ENCODE measurements at regions not wholly inside any gene's neighbourhood (a gene's known extent, or its start where the extent isn't known, plus 50 kb on each side); places are given as distances from the start of the nearest gene placed in this dataset.

GRCh38 chr5:12695651-12696050 is 791.4 kb upstream of the CTNND2 start:
- no peaks in the 10 kb centered on the region for H3K9me3 Mint-ChIP-seq
- no peaks in the 10 kb centered on the region for H3K4me1 Mint-ChIP-seq
- H3K4me3 ChIP-seq = no peak overlapping the region
- no peaks in the 10 kb centered on the region for H3K27me3 Mint-ChIP-seq (ENCODE audit: insufficient read depth, low read depth)
- no peaks in the 10 kb centered on the region for H3K79me2 ChIP-seq (ENCODE audit: low read depth)
- H3K4me3 Mint-ChIP-seq = no peak overlapping the region
- H2AFZ ChIP-seq (replicated peaks) = no peak overlapping the region
- no peak overlapping the region for H3K27ac Mint-ChIP-seq
- no peak for TF ChIP-seq EZH2phosphoT487 (IDR thresholded peaks at IDR 0.05)
- no peak for TF ChIP-seq EZH2 (IDR thresholded peaks at IDR 0.05)
- TF ChIP-seq CTCF (IDR thresholded peaks at IDR 0.05) = no peak
- no peaks in the 10 kb centered on the region for H3F3A ChIP-seq (ENCODE audit: low read depth)
- no peaks in the 10 kb centered on the region for H4K20me1 ChIP-seq (ENCODE audit: low read depth)
- no peaks in the 10 kb centered on the region for H3K4me1 ChIP-seq
- H3K27ac ChIP-seq = no peak overlapping the region
- no peaks in the 10 kb centered on the region for H3K27me3 ChIP-seq
- no peaks in the 10 kb centered on the region for H3K9me3 ChIP-seq (ENCODE audit: low read depth)
- no peak overlapping the region for H3K4me2 ChIP-seq
- no peaks in the 10 kb centered on the region for H3K36me3 Mint-ChIP-seq
- no peak for DNase-seq (ENCODE audit: low spot score)
- no peak overlapping the region for H3K9ac ChIP-seq
- H3K36me3 ChIP-seq = no peaks in the 10 kb centered on the region

DNA sequence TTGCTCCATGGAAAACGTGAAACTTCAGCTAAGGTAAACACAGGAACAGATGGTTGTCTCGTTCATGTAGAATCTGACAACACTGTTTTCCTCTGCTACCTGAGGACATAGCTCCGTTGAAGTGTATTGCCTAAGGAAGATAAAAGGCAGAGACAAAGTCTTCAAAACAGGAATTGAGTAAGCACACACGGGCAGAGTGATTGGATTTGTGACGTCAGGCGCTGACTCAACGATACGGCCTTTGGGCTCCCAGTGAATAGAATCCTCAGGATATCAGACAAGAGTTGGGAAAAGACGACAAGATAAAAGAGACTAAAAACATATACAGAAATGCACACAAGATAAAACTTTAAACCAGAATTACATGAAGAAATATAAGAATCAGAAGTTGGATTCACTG is 787.1 kb upstream of the CTNND2 start:
- Mint-ChIP-seq H3K36me3 (no peaks in the 10 kb centered on the region), H3K4me1 (peaks cover 2% of the 10 kb centered on the region), H3K27ac (no peak overlapping the region), H3K27me3 (ENCODE audit: insufficient read depth, low read depth) (no peaks in the 10 kb centered on the region), H3K9me3 (no peaks in the 10 kb centered on the region), H3K4me3 (no peak overlapping the region)
- peak; percentile 9 for DNase-seq (ENCODE audit: low spot score)
- H3K36me3 ChIP-seq = no peaks in the 10 kb centered on the region
- no peak overlapping the region for H3K4me2 ChIP-seq
- H4K20me1 ChIP-seq (ENCODE audit: low read depth) = no peaks in the 10 kb centered on the region
- H3F3A ChIP-seq (ENCODE audit: low read depth) = no peaks in the 10 kb centered on the region
- no peak overlapping the region for H3K27ac ChIP-seq
- H3K9ac ChIP-seq = no peak overlapping the region
- H2AFZ ChIP-seq (replicated peaks) = peak overlapping the region; percentile 59
- H3K4me1 ChIP-seq = peaks cover 8% of the 10 kb centered on the region
- no peaks in the 10 kb centered on the region for H3K27me3 ChIP-seq
- no peak overlapping the region for H3K4me3 ChIP-seq
- no peaks in the 10 kb centered on the region for H3K9me3 ChIP-seq (ENCODE audit: low read depth)
- no peaks in the 10 kb centered on the region for H3K79me2 ChIP-seq (ENCODE audit: low read depth)
- no peak for TF ChIP-seq CTCF (IDR thresholded peaks at IDR 0.05)
- TF ChIP-seq EZH2phosphoT487 (IDR thresholded peaks at IDR 0.05) = no peak
- no peak for TF ChIP-seq EZH2 (IDR thresholded peaks at IDR 0.05)

DNA sequence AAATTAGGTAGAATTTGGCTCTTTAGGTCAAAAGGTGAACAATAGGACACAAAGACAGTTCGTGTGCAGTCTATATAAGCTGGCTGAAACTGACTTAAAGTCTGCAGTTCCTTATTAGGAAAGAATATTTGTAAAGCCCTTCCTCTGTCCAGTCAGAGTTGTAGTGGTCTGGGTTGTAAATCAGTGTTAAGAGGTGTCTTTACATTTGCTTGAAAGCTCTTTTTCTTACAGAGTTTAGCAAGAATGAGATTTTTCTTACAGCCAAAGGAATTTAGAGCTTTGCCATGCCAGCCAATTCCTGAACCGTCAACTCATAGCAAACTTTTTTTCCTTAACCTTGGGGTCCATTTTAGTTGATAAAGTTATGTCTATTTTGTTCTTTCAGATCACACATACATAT is 786.1 kb upstream of the CTNND2 start:
- Histone ChIP-seq H3K9ac (no peak overlapping the region), H3K9me3 (ENCODE audit: low read depth) (no peaks in the 10 kb centered on the region), H3K27ac (no peak overlapping the region), H4K20me1 (ENCODE audit: low read depth) (no peaks in the 10 kb centered on the region), H3K4me2 (no peak overlapping the region), H3K27me3 (no peaks in the 10 kb centered on the region), H3K79me2 (ENCODE audit: low read depth) (no peaks in the 10 kb centered on the region), H3K4me3 (no peak overlapping the region), H3K4me1 (peaks cover 8% of the 10 kb centered on the region), H3F3A (ENCODE audit: low read depth) (no peaks in the 10 kb centered on the region), H3K36me3 (no peaks in the 10 kb centered on the region), H2AFZ (replicated peaks) (no peak overlapping the region)
- DNase-seq (ENCODE audit: low spot score) = no peak
- Mint-ChIP-seq H3K27me3 (ENCODE audit: insufficient read depth, low read depth) (no peaks in the 10 kb centered on the region), H3K9me3 (no peaks in the 10 kb centered on the region), H3K36me3 (no peaks in the 10 kb centered on the region), H3K4me1 (peaks cover 2% of the 10 kb centered on the region), H3K4me3 (no peak overlapping the region), H3K27ac (no peak overlapping the region)
- TF ChIP-seq EZH2phosphoT487 (IDR thresholded peaks at IDR 0.05) (no peak), CTCF (IDR thresholded peaks at IDR 0.05) (no peak), EZH2 (IDR thresholded peaks at IDR 0.05) (no peak)

DNA sequence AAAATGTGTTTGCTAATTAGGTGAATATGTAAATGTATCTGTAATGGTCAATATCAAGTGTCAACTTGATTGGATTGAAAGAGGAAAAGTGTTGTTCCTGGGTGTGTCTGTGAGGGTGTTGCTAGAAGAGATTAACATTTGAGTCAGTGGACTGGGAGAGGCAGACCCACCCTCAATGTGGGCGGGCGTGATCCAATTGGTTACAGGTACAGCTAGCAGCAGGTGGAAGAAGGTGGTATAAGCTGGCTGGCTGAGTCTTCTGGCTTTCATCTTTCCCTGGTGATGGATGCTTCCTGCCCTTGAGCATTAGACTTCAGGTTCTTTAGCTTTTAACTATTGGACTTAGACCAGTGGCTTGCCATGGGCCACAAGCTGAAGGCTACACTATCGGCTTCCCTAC is 779.0 kb upstream of the CTNND2 start:
- no peak for DNase-seq (ENCODE audit: low spot score)
- no peak for TF ChIP-seq EZH2 (IDR thresholded peaks at IDR 0.05)
- TF ChIP-seq CTCF (IDR thresholded peaks at IDR 0.05) = no peak
- TF ChIP-seq EZH2phosphoT487 (IDR thresholded peaks at IDR 0.05) = no peak
- H3K36me3 ChIP-seq = no peaks in the 10 kb centered on the region
- Mint-ChIP-seq H3K36me3 (no peaks in the 10 kb centered on the region), H3K4me1 (no peaks in the 10 kb centered on the region), H3K27me3 (ENCODE audit: insufficient read depth, low read depth) (no peaks in the 10 kb centered on the region), H3K9me3 (no peaks in the 10 kb centered on the region), H3K27ac (no peak overlapping the region), H3K4me3 (no peak overlapping the region)
- no peak overlapping the region for H2AFZ ChIP-seq (replicated peaks)
- no peak overlapping the region for H3K4me2 ChIP-seq
- no peak overlapping the region for H3K4me3 ChIP-seq
- H3K27ac ChIP-seq = no peak overlapping the region
- H3F3A ChIP-seq (ENCODE audit: low read depth) = no peaks in the 10 kb centered on the region
- H4K20me1 ChIP-seq (ENCODE audit: low read depth) = no peaks in the 10 kb centered on the region
- H3K9ac ChIP-seq = no peak overlapping the region
- H3K79me2 ChIP-seq (ENCODE audit: low read depth) = no peaks in the 10 kb centered on the region
- H3K4me1 ChIP-seq = peaks cover under 1% of the 10 kb centered on the region
- no peaks in the 10 kb centered on the region for H3K9me3 ChIP-seq (ENCODE audit: low read depth)
- H3K27me3 ChIP-seq = no peaks in the 10 kb centered on the region
